BLaER1 (cell line): ENCODE measurements at regions not wholly inside any gene's neighbourhood (a gene's known extent, or its start where the extent isn't known, plus 50 kb on each side); places are given as distances from the start of the nearest gene placed in this dataset.

Experiments
- H3K27ac ChIP-seq: shearing (Covaris generic); formaldehyde crosslinking; 2 replicates; pipeline ENCODE4 v1.8.1; 2022
- H3K27me3 ChIP-seq: shearing (Covaris generic); formaldehyde crosslinking; 2 replicates; pipeline ENCODE4 v1.8.1; 2022
- H3K36me3 ChIP-seq: shearing (Covaris generic); formaldehyde crosslinking; 2 replicates; pipeline ENCODE4 v1.8.1; 2022
- H3K4me1 ChIP-seq: shearing (Covaris generic); formaldehyde crosslinking; 2 replicates; pipeline ENCODE4 v1.8.1; 2022
- H3K4me2 ChIP-seq: shearing (Covaris generic); formaldehyde crosslinking; 2 replicates; pipeline ENCODE4 v1.8.1; 2022
- H3K4me3 ChIP-seq: shearing (Covaris generic); formaldehyde crosslinking; 2 replicates; pipeline ENCODE4 v1.8.1; 2022
- H3K9ac ChIP-seq: shearing (Covaris generic); formaldehyde crosslinking; 2 replicates; pipeline ENCODE4 v1.8.1; 2022
- H3K9me3 ChIP-seq: shearing (Covaris generic); formaldehyde crosslinking; 2 replicates; pipeline ENCODE4 v1.8.1; 2022
- H4K20me1 ChIP-seq: shearing (Covaris generic); formaldehyde crosslinking; 2 replicates; pipeline ENCODE4 v1.8.1; 2022
- Cebpa-rat ChIP-seq: shearing (Covaris generic); IDR thresholded peaks from 2 replicates; pipeline ENCODE4 v1.8.1; 2022

DNA sequence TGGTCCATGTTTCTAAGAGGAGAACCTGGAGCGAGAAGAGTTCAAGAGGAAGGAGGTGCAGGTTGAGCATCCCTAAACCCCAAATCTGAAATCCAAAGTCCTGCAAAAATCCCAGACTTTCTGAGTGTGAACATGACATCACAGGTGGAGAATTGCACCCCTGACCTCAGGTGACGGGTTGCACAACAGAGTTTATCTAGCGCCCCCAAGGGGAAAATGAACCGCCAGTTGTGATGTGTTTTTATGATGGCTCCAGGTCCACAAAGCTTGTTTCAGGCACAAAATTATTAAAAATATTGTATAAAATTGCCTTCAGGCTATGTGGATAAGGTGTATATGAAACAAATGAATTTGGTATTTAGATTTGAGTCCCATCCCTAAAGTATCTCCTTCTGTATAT is 420.0 kb downstream of the GABRB3 start:
- H3K9me3 ChIP-seq: peaks cover 6% of the 10 kb centered on the region; the same call in 1 of the 2 replicates
- no peak for TF ChIP-seq Cebpa-rat

DNA sequence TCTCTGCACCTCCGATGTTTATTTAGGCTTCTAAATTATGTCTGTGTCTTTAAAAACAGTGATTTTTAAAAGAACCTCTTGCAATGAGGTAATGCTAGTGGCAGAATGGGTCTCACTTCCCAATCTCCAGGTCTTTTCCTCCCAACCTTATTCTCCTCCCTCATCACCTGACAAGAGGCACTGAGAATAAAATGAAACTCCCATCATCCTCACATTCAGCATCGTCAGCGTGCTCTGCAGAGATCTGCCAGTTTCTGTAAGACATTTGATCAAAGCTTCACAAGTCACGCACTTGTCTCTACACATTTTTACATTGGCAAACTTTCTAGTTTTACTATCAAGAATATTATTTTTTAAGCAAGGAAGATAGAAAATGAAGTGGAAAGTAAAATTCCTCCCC is 420.5 kb downstream of the GABRB3 start:
- H3K9me3 ChIP-seq: peaks cover 11% of the 10 kb centered on the region

More for the DNA sequence above, 420.0 kb downstream of the GABRB3 start:
- Histone ChIP-seq H3K27ac (no peak overlapping the region), H3K4me1 (no peaks in the 10 kb centered on the region), H3K36me3 (no peaks in the 10 kb centered on the region), H3K27me3 (no peaks in the 10 kb centered on the region), H3K4me3 (no peak overlapping the region), H4K20me1 (no peaks in the 10 kb centered on the region), H3K4me2 (no peak overlapping the region), H3K9ac (no peak overlapping the region)

DNA sequence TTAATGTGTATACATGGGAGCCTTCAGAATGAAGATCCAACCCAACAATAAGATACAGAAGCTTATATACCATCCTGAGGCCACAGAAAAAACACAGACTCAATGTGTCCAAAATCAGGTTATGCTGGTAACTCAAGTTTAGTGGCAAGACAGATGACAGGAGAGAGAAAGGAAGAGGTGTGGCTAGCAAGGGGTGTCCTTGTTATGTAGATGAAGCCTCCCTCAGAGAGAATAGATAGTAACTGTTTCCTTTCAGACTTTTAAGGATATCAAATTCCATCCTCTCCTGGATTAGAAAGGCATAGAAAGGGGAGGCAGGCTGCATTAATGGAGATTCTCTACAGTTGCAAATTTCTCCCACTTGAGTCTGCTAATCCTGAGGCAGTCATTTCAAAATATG is 447.4 kb downstream of the GABRB3 start:
- no peaks in the 10 kb centered on the region for H3K4me1 ChIP-seq
- no peak overlapping the region for H3K4me3 ChIP-seq
- no peak overlapping the region for H3K27ac ChIP-seq
- no peak for TF ChIP-seq Cebpa-rat
- no peak overlapping the region for H3K9ac ChIP-seq
- H4K20me1 ChIP-seq: no peaks in the 10 kb centered on the region
- no peak overlapping the region for H3K4me2 ChIP-seq
- H3K9me3 ChIP-seq: no peaks in the 10 kb centered on the region
- no peaks in the 10 kb centered on the region for H3K27me3 ChIP-seq
- no peaks in the 10 kb centered on the region for H3K36me3 ChIP-seq

More for the DNA sequence above, 420.5 kb downstream of the GABRB3 start:
- no peak overlapping the region for H3K9ac ChIP-seq
- no peak for TF ChIP-seq Cebpa-rat
- H3K4me2 ChIP-seq: no peak overlapping the region
- H3K4me1 ChIP-seq: no peaks in the 10 kb centered on the region
- no peaks in the 10 kb centered on the region for H3K36me3 ChIP-seq
- no peaks in the 10 kb centered on the region for H4K20me1 ChIP-seq
- no peaks in the 10 kb centered on the region for H3K27me3 ChIP-seq
- H3K27ac ChIP-seq: no peak overlapping the region
- no peak overlapping the region for H3K4me3 ChIP-seq

DNA sequence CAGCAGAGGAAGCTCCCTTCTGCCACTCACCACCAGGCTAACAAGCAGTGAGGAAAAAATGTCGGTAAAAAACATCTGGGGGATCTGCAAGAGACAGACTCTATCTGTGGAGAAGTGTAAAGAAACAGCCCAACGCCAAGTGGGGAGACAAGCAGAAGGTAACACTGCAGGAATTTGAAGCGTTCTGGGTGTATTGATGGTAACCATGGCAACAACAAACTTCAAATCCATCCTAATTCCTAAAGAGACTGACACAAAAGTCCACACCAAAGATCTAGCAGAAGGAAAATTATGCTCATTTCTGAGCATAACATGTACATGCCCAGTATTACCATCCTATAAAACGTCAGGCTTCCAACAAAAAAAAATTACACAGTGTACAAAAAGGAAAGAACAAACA is 449.3 kb downstream of the GABRB3 start:
- H3K4me1 ChIP-seq: no peaks in the 10 kb centered on the region
- no peaks in the 10 kb centered on the region for H3K27me3 ChIP-seq
- H3K4me3 ChIP-seq: no peak overlapping the region
- no peaks in the 10 kb centered on the region for H3K9me3 ChIP-seq
- no peaks in the 10 kb centered on the region for H3K36me3 ChIP-seq
- no peak for TF ChIP-seq Cebpa-rat
- no peaks in the 10 kb centered on the region for H4K20me1 ChIP-seq
- no peak overlapping the region for H3K9ac ChIP-seq
- H3K4me2 ChIP-seq: no peak overlapping the region
- no peak overlapping the region for H3K27ac ChIP-seq

DNA sequence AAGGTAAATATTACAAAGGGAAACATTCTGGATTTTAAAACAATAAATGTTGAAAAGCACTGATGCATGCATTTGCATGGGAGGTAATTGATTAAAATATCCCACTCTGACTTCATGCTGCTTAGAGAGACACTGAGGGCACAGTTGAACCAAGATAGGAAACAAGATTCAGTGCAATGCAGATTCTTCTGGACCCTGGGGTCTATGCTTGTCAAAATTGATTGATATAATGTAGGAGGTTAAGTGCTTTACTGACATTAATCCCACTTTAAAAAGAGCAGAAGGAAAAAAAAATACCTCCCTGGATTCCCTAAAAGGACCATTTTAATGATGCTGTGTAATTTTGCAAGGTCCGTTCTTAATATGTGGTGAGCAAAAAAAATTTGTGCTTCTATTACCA is 454.2 kb downstream of the GABRB3 start:
- Histone ChIP-seq H3K4me3 (no peak overlapping the region), H3K27ac (no peak overlapping the region), H3K9ac (no peak overlapping the region), H4K20me1 (no peaks in the 10 kb centered on the region), H3K9me3 (no peaks in the 10 kb centered on the region), H3K4me1 (no peaks in the 10 kb centered on the region), H3K36me3 (no peaks in the 10 kb centered on the region), H3K27me3 (no peaks in the 10 kb centered on the region), H3K4me2 (no peak overlapping the region)
- TF ChIP-seq Cebpa-rat: no peak

DNA sequence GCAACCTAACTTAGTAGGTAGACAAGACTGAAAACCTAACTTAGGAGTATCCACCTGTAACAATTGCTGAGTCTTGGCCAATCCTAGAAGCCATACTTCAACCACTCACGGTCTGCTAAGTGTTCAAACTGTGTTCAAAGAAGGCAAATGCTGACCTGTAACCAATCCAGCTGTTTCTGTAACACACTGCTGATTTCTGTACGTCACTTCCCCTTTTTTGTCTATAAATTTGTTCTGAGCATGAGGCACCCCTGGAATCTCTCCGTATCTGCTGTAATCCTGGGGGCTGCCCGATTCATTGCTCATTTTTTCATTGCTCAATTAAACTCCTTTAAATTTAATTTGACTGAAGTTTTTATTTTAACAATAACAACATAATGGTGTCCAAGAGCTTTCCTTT is 451.4 kb upstream of the ATP10A start:
- H3K36me3 ChIP-seq: no peaks in the 10 kb centered on the region
- TF ChIP-seq Cebpa-rat: no peak
- no peaks in the 10 kb centered on the region for H3K4me1 ChIP-seq
- H3K27ac ChIP-seq: no peak overlapping the region
- H4K20me1 ChIP-seq: no peaks in the 10 kb centered on the region
- H3K9me3 ChIP-seq: peaks cover 17% of the 10 kb centered on the region
- no peak overlapping the region for H3K4me2 ChIP-seq
- H3K9ac ChIP-seq: no peak overlapping the region
- no peaks in the 10 kb centered on the region for H3K27me3 ChIP-seq
- H3K4me3 ChIP-seq: no peak overlapping the region

DNA sequence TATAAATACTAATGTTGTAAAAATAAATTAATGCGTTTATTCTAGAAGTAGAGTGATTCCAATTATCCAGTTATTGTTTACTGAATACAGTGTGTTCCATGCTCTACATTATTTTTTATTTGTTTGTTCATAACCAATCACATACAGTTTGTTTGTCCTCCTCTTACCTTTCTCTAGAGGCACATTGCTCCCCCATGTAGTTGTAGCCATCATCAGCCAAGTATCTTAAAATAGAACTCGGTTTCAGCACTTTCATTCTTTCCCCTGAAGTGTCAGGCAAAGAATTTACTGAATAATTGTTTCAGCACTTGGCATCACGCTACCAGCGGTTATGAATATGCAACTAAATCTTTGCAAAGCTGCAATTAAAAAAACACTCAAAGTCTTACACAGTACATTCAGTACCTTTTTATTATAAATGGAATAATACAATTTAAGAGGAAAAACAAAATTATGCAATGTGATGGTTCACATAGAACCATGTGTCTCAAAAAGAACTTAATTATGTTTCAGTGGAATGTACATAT is 448.6 kb upstream of the ATP10A start:
- Histone ChIP-seq H3K36me3 (no peaks in the 10 kb centered on the region), H3K9me3 (peaks cover 44% of the 10 kb centered on the region), H3K4me3 (no peak overlapping the region), H3K9ac (no peak overlapping the region), H4K20me1 (no peaks in the 10 kb centered on the region), H3K27ac (no peak overlapping the region), H3K27me3 (no peaks in the 10 kb centered on the region), H3K4me1 (no peaks in the 10 kb centered on the region), H3K4me2 (no peak overlapping the region)
- TF ChIP-seq Cebpa-rat: no peak

DNA sequence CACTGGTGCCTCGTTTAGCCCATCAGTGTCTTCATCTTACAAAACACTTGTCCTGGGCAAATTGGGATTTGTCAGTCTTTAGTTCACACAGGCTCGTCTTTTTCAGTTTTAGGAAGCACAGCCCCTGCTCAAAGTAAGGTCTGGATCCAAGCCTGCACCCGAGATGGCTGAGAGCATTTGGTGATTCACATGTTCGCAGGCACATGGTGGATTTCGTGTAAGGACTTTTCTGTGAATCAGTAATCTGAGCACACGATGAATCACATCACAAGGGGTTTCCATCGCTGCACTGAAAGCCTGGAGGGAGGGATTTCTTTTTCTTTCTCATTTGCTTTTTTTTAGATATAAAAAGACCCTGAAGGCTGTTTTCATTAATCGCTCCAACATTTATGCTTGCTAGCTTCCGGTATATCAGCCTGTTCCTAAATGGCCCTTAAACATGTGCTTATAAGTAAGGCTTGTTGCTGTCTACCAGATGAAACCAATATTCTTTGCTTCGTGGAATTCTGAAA is 435.6 kb upstream of the ATP10A start:
- Histone ChIP-seq H3K9me3 (peaks cover 12% of the 10 kb centered on the region), H3K4me3 (no peak overlapping the region), H3K9ac (no peak overlapping the region), H4K20me1 (no peaks in the 10 kb centered on the region), H3K4me1 (no peaks in the 10 kb centered on the region), H3K27ac (no peak overlapping the region), H3K4me2 (no peak overlapping the region), H3K36me3 (no peaks in the 10 kb centered on the region), H3K27me3 (no peaks in the 10 kb centered on the region)
- TF ChIP-seq Cebpa-rat: no peak

DNA sequence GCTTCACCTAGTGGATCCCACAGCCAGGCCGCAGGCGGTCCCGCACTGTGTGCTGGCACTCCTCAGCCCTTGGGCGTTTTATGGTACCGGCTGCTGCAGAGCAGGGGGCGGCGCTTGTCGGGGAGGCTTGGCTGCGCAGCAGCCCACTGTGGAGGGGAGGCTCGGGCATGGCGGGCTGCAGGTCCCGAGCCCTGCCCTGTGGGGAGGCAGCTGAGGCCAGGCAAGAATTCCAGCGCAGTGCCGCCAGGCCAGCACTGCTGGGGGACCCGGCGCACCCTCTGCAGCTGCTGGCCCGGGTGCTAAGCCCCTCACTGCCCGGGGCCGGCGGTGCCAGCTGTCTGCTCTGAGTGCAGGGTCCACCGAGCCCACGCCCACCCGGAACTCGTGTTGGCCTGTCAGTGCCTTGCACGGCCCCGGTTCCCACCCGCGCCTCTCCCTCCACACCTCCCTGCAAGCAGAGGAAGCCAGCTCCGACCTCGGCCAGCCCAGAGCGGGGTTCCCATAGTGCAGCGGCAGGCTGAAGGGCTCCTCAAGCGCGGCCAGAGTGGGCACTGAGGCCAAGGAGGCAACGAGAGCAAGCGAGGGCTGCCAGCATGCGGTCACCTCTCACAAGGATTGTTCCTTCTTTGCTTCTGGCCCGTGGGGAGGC is 435.0 kb upstream of the ATP10A start:
- no peaks in the 10 kb centered on the region for H4K20me1 ChIP-seq
- no peak overlapping the region for H3K4me3 ChIP-seq
- H3K4me2 ChIP-seq: no peak overlapping the region
- H3K4me1 ChIP-seq: no peaks in the 10 kb centered on the region
- no peak overlapping the region for H3K9ac ChIP-seq
- no peaks in the 10 kb centered on the region for H3K36me3 ChIP-seq
- peaks cover 12% of the 10 kb centered on the region for H3K9me3 ChIP-seq
- H3K27me3 ChIP-seq: no peaks in the 10 kb centered on the region
- no peak overlapping the region for H3K27ac ChIP-seq
- no peak for TF ChIP-seq Cebpa-rat

DNA sequence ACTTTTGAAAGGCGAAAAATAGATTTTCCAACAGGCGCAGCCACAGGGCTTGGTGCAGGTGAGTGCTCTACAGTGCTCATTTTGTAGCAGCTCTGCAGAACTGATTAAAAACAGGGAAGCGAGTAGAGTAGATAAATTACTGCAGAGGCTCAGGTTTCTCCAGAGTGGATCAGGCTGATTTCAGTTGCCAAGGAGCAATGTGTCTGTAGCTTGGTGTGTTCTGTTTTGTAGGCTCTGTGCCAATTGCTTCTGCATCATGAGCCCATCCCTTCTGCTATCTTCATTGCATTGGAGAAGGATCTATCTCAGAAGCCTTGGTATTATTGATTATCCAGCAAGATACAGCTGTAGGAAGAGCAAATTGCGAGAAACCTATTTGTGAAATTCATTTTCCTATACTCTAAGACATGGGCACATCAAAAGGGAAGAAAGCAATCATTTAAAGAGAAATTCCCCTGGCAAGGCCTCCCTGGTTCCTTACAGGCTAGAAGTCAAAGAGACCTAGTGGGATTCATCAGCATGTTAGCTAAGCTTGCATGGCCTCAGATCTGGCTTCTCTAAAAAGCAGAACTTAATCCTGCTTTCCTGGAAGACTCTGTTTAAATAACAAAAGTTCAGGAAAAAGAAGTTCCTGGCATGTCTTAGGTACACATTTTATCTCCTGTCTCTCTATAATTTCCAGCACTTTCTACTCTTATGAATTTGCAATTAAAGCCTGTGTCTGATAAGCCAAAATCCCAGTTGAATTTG is 432.4 kb upstream of the ATP10A start:
- H3K27me3 ChIP-seq: no peaks in the 10 kb centered on the region
- no peaks in the 10 kb centered on the region for H4K20me1 ChIP-seq
- H3K4me1 ChIP-seq: no peaks in the 10 kb centered on the region
- no peak overlapping the region for H3K4me3 ChIP-seq
- H3K27ac ChIP-seq: no peak overlapping the region
- no peak overlapping the region for H3K4me2 ChIP-seq
- H3K36me3 ChIP-seq: no peaks in the 10 kb centered on the region
- no peak for TF ChIP-seq Cebpa-rat
- H3K9ac ChIP-seq: no peak overlapping the region
- peaks cover 13% of the 10 kb centered on the region for H3K9me3 ChIP-seq
